T47D (cell line): ENCODE measurements at regions not wholly inside any gene's neighbourhood (a gene's known extent, or its start where the extent isn't known, plus 50 kb on each side); places are given as distances from the start of the nearest gene placed in this dataset.

Experiments
- DNase-seq, 2 experiments: peaks; one replicate each; pipeline versions ENCODE4 v3.0.0 to v3.0.0-alpha.2; 2011 to 2012; ENCODE audit warnings: low read depth in 1 of 2, low spot score in 1 of 2
- JUND ChIP-seq: IDR thresholded peaks from 2 replicates; pipeline ENCODE4 v1.6.1; 2012; ENCODE audit warnings: low read depth
- in situ Hi-C: cut with HindIII; loops from 2 replicates; pipeline ENCODE4 v1.10.0; 2016; ENCODE audit warnings: low sequenced_read_pairs, low pct_unique_long_range_greater_than_20kb

DNA sequence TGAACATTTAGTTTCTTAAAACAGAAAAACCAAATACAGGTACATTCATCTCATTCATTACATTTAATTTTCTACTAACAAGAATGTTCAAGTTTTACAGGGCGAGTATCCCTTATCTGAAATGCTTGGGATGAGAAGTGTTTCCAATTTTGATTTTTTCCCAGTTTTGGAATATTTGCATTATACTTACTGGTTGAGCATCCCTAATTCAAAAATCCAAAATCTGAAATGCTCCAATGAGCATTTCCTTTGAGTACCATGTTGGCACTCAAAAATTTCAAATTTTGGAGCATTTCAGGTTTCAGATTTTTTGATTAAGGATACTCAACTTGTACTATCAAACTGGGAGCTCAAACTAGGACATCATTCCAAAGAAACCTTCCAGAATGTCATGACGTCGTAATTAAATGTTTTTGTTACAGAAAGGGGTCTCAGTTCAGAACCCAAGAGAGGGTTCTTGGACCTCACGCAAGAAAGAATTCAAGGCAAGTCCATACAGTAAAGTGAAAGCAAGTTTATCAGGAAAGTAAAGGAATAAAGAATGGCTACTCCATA lies 90.8 kb upstream of the PIK3CG start:
- in situ Hi-C loops: no loop called here
- no peak for DNase-seq
- no peak for TF ChIP-seq JUND

DNA sequence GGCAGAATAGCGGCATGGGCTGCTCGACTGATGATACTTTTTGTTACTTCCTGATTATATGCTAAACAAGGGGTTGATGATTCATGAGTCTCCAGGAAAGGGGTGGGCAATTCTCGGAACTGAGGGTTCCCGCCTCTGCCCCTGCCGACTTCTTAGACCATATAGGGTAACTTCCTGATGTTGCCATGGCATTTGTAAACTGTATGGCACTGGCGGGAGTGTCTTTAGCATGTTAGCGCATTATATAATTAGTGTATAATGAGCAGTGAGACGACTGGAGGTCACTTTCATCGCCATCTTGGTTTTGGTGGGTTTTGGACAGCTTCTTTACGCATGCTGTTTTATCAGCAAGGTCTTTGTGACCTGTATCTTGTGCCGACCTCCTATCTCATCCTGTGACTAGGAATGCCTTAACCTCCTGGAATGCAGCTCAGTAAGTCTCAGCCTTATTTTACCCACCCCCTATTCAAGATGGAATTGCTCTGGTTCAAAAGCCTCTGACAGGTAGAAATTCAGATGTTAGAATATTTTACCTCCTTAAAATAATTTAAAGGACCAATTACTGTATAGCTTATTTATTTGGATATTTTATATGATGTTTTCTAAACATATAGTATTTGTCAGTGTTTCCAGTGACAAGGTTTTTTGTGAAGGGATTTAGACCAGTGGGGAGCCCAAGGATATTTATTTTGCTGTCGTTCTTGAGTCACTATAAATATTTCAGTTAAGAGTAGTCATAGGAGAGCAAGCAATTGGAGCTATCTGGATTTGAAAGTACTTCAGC lies 90.1 kb upstream of the PIK3CG start:
- peak in 1 of 2 experiments; percentile 10 for DNase-seq
- TF ChIP-seq JUND: no peak
- in situ Hi-C loops: no loop called here

DNA sequence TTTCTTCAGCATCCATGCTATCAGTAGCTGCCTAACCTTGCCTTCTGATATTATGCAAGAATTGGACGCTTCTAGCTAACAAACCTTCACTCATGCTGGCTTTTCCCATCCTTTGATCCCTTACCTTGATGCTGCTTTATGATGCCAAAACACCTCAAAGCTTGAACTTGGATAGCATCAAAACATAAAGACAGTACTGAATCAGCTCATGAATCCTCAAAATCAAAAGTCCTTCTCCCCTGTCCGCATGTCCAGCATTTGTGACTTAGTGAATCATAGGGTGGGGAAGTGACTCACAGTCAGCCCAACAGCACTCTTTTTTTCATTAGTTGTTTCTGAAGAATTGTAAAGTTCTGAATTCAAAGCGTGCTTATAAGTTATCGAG lies 89.5 kb upstream of the PIK3CG start:
- TF ChIP-seq JUND: no peak
- in situ Hi-C loops: no loop called here
- DNase-seq: no peak

GRCh38 chr7:106775975-106776607 lies 89.0 kb upstream of the PIK3CG start:
- TF ChIP-seq JUND: no peak
- in situ Hi-C loops: no loop called here
- DNase-seq: no peak

DNA sequence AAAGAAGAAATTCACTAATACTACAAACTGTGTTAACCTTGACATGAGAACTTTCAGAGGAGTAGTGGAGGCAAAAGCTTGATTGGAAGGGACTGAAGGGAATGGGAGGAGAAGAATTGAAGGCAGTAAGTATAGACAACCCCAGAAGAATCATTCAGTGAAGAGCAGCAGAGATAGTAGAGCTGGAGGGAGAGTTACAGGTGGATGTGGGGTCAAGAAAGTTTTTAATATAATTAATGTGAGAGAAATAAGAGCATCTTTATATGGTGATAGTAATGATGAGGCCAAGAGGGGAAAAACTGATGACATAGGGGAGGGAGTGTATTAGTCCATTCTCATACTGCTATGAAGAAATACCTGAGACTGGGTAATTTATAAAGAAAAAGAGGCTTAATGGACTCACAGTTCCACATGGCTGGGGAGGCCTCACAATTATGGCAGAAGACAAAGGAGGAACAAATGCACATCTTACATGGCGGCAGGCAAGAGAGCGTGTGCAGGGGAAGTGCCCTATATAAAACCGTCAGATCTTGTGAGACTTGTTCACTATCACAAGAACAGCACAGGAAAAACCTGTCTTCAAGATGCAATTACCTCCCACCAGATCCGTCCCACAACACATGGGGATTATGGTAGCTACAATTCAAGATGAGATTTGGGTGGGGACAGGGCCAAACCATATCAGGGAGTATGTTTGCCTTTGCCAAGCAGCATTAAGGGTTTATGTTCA lies 88.3 kb upstream of the PIK3CG start:
- no peak for DNase-seq
- in situ Hi-C loops: no loop called here
- TF ChIP-seq JUND: no peak

- in situ Hi-C loops: no loop called here
- no peak for DNase-seq
- no peak for TF ChIP-seq JUND
Measured at GRCh38 chr7:106777674-106778299, 87.3 kb upstream of the PIK3CG start.

- no peak for TF ChIP-seq JUND
- in situ Hi-C loops: no loop called here
- no peak for DNase-seq
Measured at GRCh38 chr7:106778656-106779250, 86.3 kb upstream of the PIK3CG start.

GRCh38 chr7:106779877-106780276 lies 85.2 kb upstream of the PIK3CG start:
- peak in 1 of 2 experiments; percentile 34 for DNase-seq
- in situ Hi-C loops: no loop called here
- no peak for TF ChIP-seq JUND

GRCh38 chr7:106781007-106781406 lies 84.1 kb upstream of the PIK3CG start:
- no peak for TF ChIP-seq JUND
- DNase-seq: no peak
- in situ Hi-C loops: no loop called here

GRCh38 chr7:106781828-106782544 lies 83.1 kb upstream of the PIK3CG start:
- no peak for TF ChIP-seq JUND
- no peak for DNase-seq
- in situ Hi-C loops: no loop called here

DNA sequence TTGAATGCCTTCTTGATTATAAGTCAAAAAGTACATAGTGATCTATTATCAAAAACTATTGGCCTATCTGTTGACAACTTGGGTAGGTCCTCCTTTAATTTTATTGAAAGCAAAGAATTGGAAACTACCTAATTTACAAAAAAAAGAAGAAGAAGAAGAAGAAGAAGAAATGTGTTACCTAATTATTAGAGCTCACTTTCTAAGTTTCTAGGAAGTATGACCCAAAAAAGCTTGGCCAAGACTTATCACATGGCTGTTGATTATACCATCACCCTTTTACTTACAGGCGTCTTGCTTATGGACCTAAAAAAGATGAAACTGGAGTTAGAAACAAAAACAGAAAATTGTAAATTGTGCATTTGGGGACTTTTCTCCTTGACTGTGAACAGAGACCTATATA lies 81.8 kb upstream of the PIK3CG start:
- no peak for DNase-seq
- TF ChIP-seq JUND: no peak
- in situ Hi-C loops: no loop called here
